Cardiac fibroblast (primary cell): ENCODE measurements at regions not wholly inside any gene's neighbourhood (a gene's known extent, or its start where the extent isn't known, plus 50 kb on each side); places are given as distances from the start of the nearest gene placed in this dataset.

ENCODE experiments used
- DNase-seq, 2 donors: peaks; one replicate each; pipeline versions ENCODE4 v3.0.0 to v3.0.0-alpha.2; 2010; ENCODE audit warnings: low read depth in 2 of 2
- H3K4me3 ChIP-seq, 2 donors: replicated peaks in 1 of 2; 1 replicate in 1 of 2; 2 replicates in 1 of 2; pipeline ENCODE4 v1.5.1; 2011; ENCODE audit warnings: low read depth in 2 of 2, low read length in 2 of 2, mild to moderate bottlenecking in 2 of 2, moderate library complexity in 1 of 2
- CTCF ChIP-seq: IDR thresholded peaks from one replicate; pipeline ENCODE4 v1.5.1; 2011; ENCODE audit warnings: low read depth, mild to moderate bottlenecking, low read length, inconsistent platforms

- no peak for DNase-seq
- H3K4me3 ChIP-seq = no peak overlapping the region
- TF ChIP-seq CTCF = no peak
Observed at GRCh38 chr6:103183831-103184411, 1675.8 kb downstream of the HACE1 start.

DNA sequence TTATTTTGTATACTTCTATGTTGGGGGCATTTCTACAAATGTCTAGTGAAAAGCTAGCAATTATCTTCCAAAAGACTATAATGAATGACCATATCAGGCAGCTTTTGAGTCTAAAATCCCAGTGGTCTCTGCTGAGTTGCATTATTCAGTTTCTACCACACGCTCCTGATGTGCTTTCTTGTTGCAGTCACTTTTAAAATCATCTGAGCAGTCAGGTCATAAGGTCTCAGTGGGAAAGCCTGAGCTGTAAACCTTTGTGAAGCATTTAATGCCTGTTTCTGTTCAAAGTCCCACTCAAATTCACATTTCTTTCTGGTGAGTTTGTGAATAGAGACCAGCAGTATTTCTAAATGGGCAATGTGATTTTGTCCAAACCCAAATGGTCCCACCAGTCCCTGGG is 1681.5 kb downstream of the HACE1 start:
- no peak for TF ChIP-seq CTCF
- no peak overlapping the region for H3K4me3 ChIP-seq
- no peak for DNase-seq

DNA sequence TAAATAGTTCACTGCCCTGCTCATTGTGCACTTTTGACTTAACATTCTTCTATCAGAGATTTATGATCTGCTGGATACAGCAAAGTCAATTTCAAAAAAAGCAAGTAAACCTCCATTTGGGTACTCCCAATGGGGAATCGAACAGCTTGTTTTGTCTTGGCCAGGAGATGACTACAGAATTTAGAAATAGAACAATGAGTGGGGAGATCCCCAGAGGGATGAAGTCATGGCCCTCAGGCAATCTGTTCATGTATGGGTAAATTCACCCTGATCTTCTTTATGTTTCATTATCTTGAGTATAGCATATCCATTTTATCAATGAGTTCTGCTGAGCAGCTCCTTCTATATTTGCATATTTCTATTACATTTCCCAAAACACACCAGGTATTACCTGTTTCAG is 1681.9 kb downstream of the HACE1 start:
- H3K4me3 ChIP-seq = no peak overlapping the region
- no peak for TF ChIP-seq CTCF
- DNase-seq = no peak

GRCh38 chr6:103175056-103175455 is 1684.7 kb downstream of the HACE1 start:
- TF ChIP-seq CTCF = no peak
- H3K4me3 ChIP-seq = no peak overlapping the region
- DNase-seq = no peak

- no peak for DNase-seq
- no peak for TF ChIP-seq CTCF
- H3K4me3 ChIP-seq = no peak overlapping the region
Observed at GRCh38 chr6:103167345-103168071, 1692.2 kb downstream of the HACE1 start.

DNA sequence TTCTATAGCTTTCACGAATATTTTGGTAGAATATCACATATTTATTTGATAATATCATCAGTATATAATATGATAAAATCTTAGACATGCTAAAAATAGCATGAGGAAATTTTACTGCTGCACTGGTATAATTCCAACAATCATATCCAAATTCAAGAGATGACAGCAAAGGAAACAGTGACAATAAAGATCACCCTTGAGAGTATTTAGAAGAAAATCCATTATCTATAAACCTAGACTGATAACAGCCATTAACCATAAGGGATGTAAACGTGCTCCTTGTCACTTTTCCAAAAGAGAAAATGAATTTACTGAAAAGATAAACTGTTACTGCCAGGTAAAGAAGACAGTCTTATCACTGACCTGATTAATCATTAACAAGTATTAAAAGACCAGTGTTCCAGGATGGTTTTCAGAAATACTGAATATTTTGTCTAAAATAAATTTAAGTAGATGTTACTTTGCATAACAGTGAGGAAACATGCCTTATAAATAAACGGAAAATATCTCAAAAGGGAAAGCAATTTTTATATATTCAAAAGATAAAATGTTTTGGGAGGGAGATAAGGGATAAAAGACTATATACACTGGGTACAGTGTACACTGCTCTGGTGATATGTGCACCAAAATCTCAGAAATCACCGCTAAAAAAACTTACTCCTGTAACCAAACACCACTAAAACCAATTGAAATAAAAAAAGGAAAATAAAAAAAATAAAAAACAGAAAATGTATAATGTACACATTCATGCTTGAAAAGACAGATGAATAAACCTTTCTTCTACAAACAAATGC is 1704.7 kb downstream of the HACE1 start:
- TF ChIP-seq CTCF = no peak
- no peak for DNase-seq
- H3K4me3 ChIP-seq = no peak overlapping the region
